RWPE2 (cell line): ENCODE measurements at regions not wholly inside any gene's neighbourhood (a gene's known extent, or its start where the extent isn't known, plus 50 kb on each side); places are given as distances from the start of the nearest gene placed in this dataset.

Source experiments
- ATAC-seq: fragments of 200-7000 bp; cut with Tn5 transposase; 3 replicates; pipeline ENCODE4 v1.9.1; 2021; ENCODE audit warnings: low read depth
- DNase-seq: peaks from one replicate; pipeline ENCODE4 v3.0.0-alpha.2; 2020; ENCODE audit warnings: low spot score
- H3K27ac ChIP-seq: fragments of 450-650 bp; 2 replicates; pipeline ENCODE4 v1.5.1; 2017; ENCODE audit warnings: mild to moderate bottlenecking; ENCODE audit not compliant: poor library complexity, severe bottlenecking
- H3K27me3 ChIP-seq: fragments of 250-450 bp; sonication (Bioruptor Pico); 2 replicates; pipeline ENCODE4 v1.5.1; 2021; ENCODE audit warnings: mild to moderate bottlenecking, moderate library complexity; ENCODE audit not compliant: insufficient read depth, poor library complexity, severe bottlenecking
- H3K36me3 ChIP-seq: fragments of 250-450 bp; sonication (Bioruptor Pico); 2 replicates; pipeline ENCODE4 v1.5.1; 2020; ENCODE audit warnings: low read depth, mild to moderate bottlenecking, moderate library complexity
- H3K4me1 ChIP-seq: fragments of 250-450 bp; sonication (Bioruptor Pico); 2 replicates; pipeline ENCODE4 v1.5.1; 2021; ENCODE audit warnings: mild to moderate bottlenecking, moderate library complexity; ENCODE audit not compliant: insufficient read depth, poor library complexity, severe bottlenecking
- H3K4me3 ChIP-seq: fragments of 250-450 bp; sonication (Bioruptor Pico); 2 replicates; pipeline ENCODE4 v1.5.1; 2021; ENCODE audit warnings: mild to moderate bottlenecking, moderate library complexity; ENCODE audit not compliant: severe bottlenecking
- H3K9me3 ChIP-seq: fragments of 250-450 bp; sonication (Bioruptor Pico); 2 replicates; pipeline ENCODE4 v1.5.1; 2021; ENCODE audit warnings: mild to moderate bottlenecking, moderate library complexity; ENCODE audit not compliant: severe bottlenecking
- CTCF ChIP-seq: fragments of 450-650 bp; IDR thresholded peaks from one replicate; pipeline ENCODE4 v1.5.1; 2017; ENCODE audit warnings: mild to moderate bottlenecking, moderate library complexity; ENCODE audit not compliant: poor library complexity, severe bottlenecking

- ATAC-seq (no peak), DNase-seq (no peak)
- no peaks in the 10 kb centered on the region for H3K4me1 ChIP-seq
- no peaks in the 10 kb centered on the region for H3K36me3 ChIP-seq
- TF ChIP-seq CTCF: no peak
- H3K27me3 ChIP-seq: peaks cover 4% of the 10 kb centered on the region
- H3K27ac ChIP-seq: no peak overlapping the region
- no peak overlapping the region for H3K4me3 ChIP-seq
- H3K9me3 ChIP-seq: no peaks in the 10 kb centered on the region
Measured at GRCh38 chr12:97752129-97752528, 289.5 kb downstream of the RMST start.

- no peak for DNase-seq
- no peaks in the 10 kb centered on the region for H3K9me3 ChIP-seq
- TF ChIP-seq CTCF: no peak
- no peak overlapping the region for H3K4me3 ChIP-seq
- H3K27ac ChIP-seq: no peak overlapping the region
- no peaks in the 10 kb centered on the region for H3K4me1 ChIP-seq
- no peak for ATAC-seq
- peaks cover 4% of the 10 kb centered on the region for H3K27me3 ChIP-seq
- no peaks in the 10 kb centered on the region for H3K36me3 ChIP-seq
Measured at GRCh38 chr12:97753332-97753731, 290.7 kb downstream of the RMST start.

- H3K27me3 ChIP-seq: peaks cover 4% of the 10 kb centered on the region
- ATAC-seq: no peak
- H3K36me3 ChIP-seq: no peaks in the 10 kb centered on the region
Measured at GRCh38 chr12:97754306-97754705, 291.7 kb downstream of the RMST start.

GRCh38 chr12:97756066-97756666, 293.6 kb downstream of the RMST start:
- no peak for TF ChIP-seq CTCF
- no peaks in the 10 kb centered on the region for H3K9me3 ChIP-seq
- ATAC-seq (no peak), DNase-seq (no peak)
- H3K36me3 ChIP-seq: no peaks in the 10 kb centered on the region
- H3K4me3 ChIP-seq: no peak overlapping the region
- H3K4me1 ChIP-seq: no peaks in the 10 kb centered on the region
- H3K27ac ChIP-seq: no peak overlapping the region
- H3K27me3 ChIP-seq: peaks cover 4% of the 10 kb centered on the region

More at GRCh38 chr12:97754306-97754705, 291.7 kb downstream of the RMST start:
- Histone ChIP-seq H3K27ac (no peak overlapping the region), H3K4me1 (no peaks in the 10 kb centered on the region), H3K9me3 (no peaks in the 10 kb centered on the region), H3K4me3 (no peak overlapping the region)
- no peak for TF ChIP-seq CTCF
- DNase-seq: no peak

GRCh38 chr12:97756741-97757140, 294.1 kb downstream of the RMST start:
- DNase-seq (no peak), ATAC-seq (no peak)
- no peaks in the 10 kb centered on the region for H3K36me3 ChIP-seq
- no peaks in the 10 kb centered on the region for H3K4me1 ChIP-seq
- H3K27ac ChIP-seq: no peak overlapping the region
- H3K27me3 ChIP-seq: peaks cover 4% of the 10 kb centered on the region
- TF ChIP-seq CTCF: no peak
- H3K4me3 ChIP-seq: no peak overlapping the region
- no peaks in the 10 kb centered on the region for H3K9me3 ChIP-seq
